ENCODE measurements at regions not wholly inside any gene's neighbourhood (a gene's known extent, or its start where the extent isn't known, plus 50 kb on each side); places are given as distances from the start of the nearest gene placed in this dataset.

DNA sequence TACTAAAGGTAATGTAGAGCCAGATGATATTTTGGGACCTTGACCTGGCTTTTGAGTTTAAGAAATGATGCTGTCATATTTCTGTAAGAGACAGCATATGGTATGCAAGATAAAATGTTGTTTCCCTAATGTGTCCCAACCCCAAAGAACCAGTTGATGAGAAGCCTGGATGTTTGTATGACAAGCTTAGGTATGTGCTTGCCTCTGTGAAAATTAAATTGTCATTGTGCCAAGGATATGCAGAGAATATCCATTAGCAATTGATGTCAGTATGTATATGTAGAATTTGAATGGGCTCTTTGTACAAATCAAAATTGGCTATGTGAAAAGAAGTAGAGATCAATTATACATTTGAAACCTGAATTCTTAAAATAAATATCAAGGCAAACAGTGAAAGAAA is 650.8 kb upstream of the EYS start:
- Histone ChIP-seq H3K9ac (ENCODE audit: low read length) (no peak overlapping the region), H3K4me1 (ENCODE audit: low read length) (no peaks in the 10 kb centered on the region), H3K9me3 (replicated peaks; ENCODE audit: insufficient read depth, low read length) (no peaks in the 10 kb centered on the region), H3K27ac (ENCODE audit: low read length) (no peak overlapping the region), H3K9me2 (replicated peaks; ENCODE audit: insufficient read depth, low read length) (no peaks in the 10 kb centered on the region), H3K79me2 (ENCODE audit: low read length) (no peaks in the 10 kb centered on the region), H3K27me3 (replicated peaks; ENCODE audit: insufficient read depth, low read length) (no peaks in the 10 kb centered on the region), H4K20me1 (ENCODE audit: insufficient read depth, low read length) (no peaks in the 10 kb centered on the region), H3K36me3 (replicated peaks; ENCODE audit: insufficient read depth, low read length) (no peaks in the 10 kb centered on the region), H3K4me3 (ENCODE audit: low read length) (no peak overlapping the region), H3K4me2 (ENCODE audit: low read depth, low read length) (no peak overlapping the region), H2AFZ (ENCODE audit: low read length) (no peak overlapping the region), H3F3A (ENCODE audit: insufficient read depth, low read length) (no peaks in the 10 kb centered on the region)
- TF ChIP-seq, protein P1, sequence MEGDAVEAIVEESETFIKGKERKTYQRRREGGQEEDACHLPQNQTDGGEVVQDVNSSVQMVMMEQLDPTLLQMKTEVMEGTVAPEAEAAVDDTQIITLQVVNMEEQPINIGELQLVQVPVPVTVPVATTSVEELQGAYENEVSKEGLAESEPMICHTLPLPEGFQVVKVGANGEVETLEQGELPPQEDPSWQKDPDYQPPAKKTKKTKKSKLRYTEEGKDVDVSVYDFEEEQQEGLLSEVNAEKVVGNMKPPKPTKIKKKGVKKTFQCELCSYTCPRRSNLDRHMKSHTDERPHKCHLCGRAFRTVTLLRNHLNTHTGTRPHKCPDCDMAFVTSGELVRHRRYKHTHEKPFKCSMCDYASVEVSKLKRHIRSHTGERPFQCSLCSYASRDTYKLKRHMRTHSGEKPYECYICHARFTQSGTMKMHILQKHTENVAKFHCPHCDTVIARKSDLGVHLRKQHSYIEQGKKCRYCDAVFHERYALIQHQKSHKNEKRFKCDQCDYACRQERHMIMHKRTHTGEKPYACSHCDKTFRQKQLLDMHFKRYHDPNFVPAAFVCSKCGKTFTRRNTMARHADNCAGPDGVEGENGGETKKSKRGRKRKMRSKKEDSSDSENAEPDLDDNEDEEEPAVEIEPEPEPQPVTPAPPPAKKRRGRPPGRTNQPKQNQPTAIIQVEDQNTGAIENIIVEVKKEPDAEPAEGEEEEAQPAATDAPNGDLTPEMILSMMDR (IDR thresholded peaks at IDR 0.05; ENCODE audit: low read length) = no peak
- no peak for TF ChIP-seq EZH2phosphoT487 (IDR thresholded peaks at IDR 0.05; ENCODE audit: low read length)
- TF ChIP-seq EZH2 (optimal IDR thresholded peaks at IDR 0.05; ENCODE audit: low read depth, low read length) = no peak
- no peak for DNase-seq

DNA sequence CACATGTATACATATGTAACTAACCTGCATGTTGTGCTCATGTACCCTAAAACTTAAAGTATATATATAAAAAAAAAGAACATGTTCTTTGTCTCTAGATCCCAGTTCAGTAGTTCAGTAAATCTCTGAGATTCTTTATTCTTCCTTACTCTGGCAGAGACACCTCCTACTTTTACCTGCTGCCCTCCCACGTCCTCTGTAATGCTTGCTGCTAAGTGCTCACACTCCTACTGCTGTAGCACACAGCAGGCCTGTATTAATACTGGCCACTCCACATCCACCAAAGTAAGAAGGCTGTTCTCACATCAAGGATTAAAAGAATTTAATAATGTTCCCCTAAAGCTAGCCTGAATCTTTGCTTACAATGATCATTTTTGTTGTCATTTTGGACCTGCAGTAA is 648.4 kb upstream of the EYS start:
- no peaks in the 10 kb centered on the region for H3K9me2 ChIP-seq (replicated peaks; ENCODE audit: insufficient read depth, low read length)
- no peaks in the 10 kb centered on the region for H3K4me1 ChIP-seq (ENCODE audit: low read length)
- H3K27me3 ChIP-seq (replicated peaks; ENCODE audit: insufficient read depth, low read length) = no peaks in the 10 kb centered on the region
- no peak overlapping the region for H3K27ac ChIP-seq (ENCODE audit: low read length)
- DNase-seq = no peak
- TF ChIP-seq, protein P1 (IDR thresholded peaks at IDR 0.05; ENCODE audit: low read length) = no peak
- TF ChIP-seq EZH2 (optimal IDR thresholded peaks at IDR 0.05; ENCODE audit: low read depth, low read length) = no peak
- no peak for TF ChIP-seq EZH2phosphoT487 (IDR thresholded peaks at IDR 0.05; ENCODE audit: low read length)
- no peak overlapping the region for H3K9ac ChIP-seq (ENCODE audit: low read length)
- no peak overlapping the region for H2AFZ ChIP-seq (ENCODE audit: low read length)
- H4K20me1 ChIP-seq (ENCODE audit: insufficient read depth, low read length) = no peaks in the 10 kb centered on the region
- H3F3A ChIP-seq (ENCODE audit: insufficient read depth, low read length) = no peaks in the 10 kb centered on the region
- H3K36me3 ChIP-seq (replicated peaks; ENCODE audit: insufficient read depth, low read length) = no peaks in the 10 kb centered on the region
- H3K79me2 ChIP-seq (ENCODE audit: low read length) = no peaks in the 10 kb centered on the region
- no peaks in the 10 kb centered on the region for H3K9me3 ChIP-seq (replicated peaks; ENCODE audit: insufficient read depth, low read length)
- no peak overlapping the region for H3K4me2 ChIP-seq (ENCODE audit: low read depth, low read length)
- no peak overlapping the region for H3K4me3 ChIP-seq (ENCODE audit: low read length)

DNA sequence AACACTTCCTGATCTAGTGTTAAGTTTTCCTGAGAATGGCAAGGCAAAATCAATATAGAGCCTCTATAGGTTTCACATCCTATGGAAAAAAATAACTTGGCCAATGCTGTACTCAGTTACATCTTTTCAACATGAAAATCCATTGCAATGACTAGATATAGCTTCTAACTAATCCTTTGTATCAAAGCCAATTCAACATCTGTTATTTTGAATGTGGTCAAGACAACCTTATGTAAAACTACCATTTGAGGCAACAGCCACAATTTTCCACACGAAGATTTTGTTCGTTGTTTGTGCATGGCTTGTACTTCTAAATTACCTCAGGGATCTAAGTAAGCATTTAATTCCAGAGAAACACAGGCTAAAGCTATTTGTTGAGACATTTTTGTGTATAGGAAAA is 637.8 kb upstream of the EYS start:
- Histone ChIP-seq H3K27ac (ENCODE audit: low read length) (no peak overlapping the region), H3K27me3 (replicated peaks; ENCODE audit: insufficient read depth, low read length) (no peaks in the 10 kb centered on the region), H3K9ac (ENCODE audit: low read length) (no peak overlapping the region), H3K79me2 (ENCODE audit: low read length) (no peaks in the 10 kb centered on the region), H3F3A (ENCODE audit: insufficient read depth, low read length) (no peaks in the 10 kb centered on the region), H3K36me3 (replicated peaks; ENCODE audit: insufficient read depth, low read length) (no peaks in the 10 kb centered on the region), H3K9me2 (replicated peaks; ENCODE audit: insufficient read depth, low read length) (no peaks in the 10 kb centered on the region), H3K4me2 (ENCODE audit: low read depth, low read length) (no peak overlapping the region), H3K4me1 (ENCODE audit: low read length) (peaks cover 4% of the 10 kb centered on the region; the same call in 1 of the 2 replicates), H3K4me3 (ENCODE audit: low read length) (no peak overlapping the region), H4K20me1 (ENCODE audit: insufficient read depth, low read length) (no peaks in the 10 kb centered on the region), H2AFZ (ENCODE audit: low read length) (no peak overlapping the region), H3K9me3 (replicated peaks; ENCODE audit: insufficient read depth, low read length) (no peaks in the 10 kb centered on the region)
- TF ChIP-seq, protein P1 (IDR thresholded peaks at IDR 0.05; ENCODE audit: low read length) = no peak
- TF ChIP-seq EZH2phosphoT487 (IDR thresholded peaks at IDR 0.05; ENCODE audit: low read length) (no peak), EZH2 (optimal IDR thresholded peaks at IDR 0.05; ENCODE audit: low read depth, low read length) (no peak)
- no peak for DNase-seq
